ENCODE measurements at regions not wholly inside any gene's neighbourhood (a gene's known extent, or its start where the extent isn't known, plus 50 kb on each side); places are given as distances from the start of the nearest gene placed in this dataset.

DNA sequence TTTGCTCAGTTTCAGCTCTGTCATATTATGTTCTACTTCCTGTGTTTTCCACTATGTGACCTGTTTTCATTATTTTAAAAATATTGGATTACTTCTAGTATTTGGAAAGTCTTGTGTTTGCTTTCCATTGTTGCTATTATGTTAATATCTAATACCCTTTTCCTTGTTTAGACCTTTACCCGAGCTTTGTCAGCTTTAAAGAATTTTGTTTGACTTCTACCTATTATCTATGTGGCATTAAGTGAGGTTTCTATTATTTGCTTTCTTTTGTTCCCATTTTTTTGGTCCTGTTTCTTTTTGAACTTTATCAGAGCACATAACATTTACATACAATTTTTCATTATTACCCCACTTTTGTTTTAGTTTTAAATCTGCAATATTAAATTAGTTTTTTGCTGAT is 202.7 kb downstream of the MANEA start:
- DNase-seq: no peak
- no peak for ATAC-seq

DNA sequence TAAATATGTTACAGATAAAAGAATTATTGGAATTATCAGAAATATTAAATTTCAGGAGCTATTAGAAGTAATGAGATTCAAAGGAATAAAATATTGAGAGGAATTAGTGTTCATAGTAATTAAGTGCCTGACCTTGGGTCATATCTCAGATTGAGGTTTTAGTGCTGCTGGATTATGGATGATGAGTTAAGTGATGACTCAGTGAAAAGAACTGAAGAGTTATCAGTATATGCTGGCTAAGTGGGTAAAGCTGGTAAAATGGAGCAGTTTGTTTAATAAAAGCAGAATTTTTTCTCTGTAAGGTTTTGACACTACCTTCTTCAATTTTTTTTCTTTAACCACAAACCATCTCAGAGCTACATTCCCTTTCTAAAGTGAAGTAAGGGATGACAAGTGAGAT is 206.7 kb downstream of the MANEA start:
- no peak for DNase-seq
- no peak for ATAC-seq

DNA sequence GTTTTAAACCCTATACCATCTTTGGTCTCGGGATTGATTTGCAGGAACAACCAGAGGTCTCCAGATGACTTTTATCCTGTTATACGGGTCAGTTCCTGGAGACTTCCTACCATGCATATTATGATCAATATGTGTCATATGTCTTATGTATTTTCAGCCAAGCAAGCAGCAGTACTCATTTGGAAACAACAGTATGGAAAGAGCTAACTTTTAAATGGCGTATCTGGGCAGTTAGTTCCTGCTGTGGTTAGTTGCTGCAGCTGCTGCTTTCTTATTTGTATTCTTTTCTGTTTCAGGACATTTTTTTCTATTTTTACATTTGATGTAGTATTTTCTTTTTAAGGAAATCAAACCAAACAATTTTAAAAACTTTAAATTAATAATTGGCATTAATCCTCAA is 207.5 kb downstream of the MANEA start:
- ATAC-seq (no peak), DNase-seq (no peak)

- ATAC-seq: no peak
- DNase-seq: no peak
Measured at GRCh38 chr6:95785785-95786184, 208.4 kb downstream of the MANEA start.

- DNase-seq: no peak
- ATAC-seq: no peak
Measured at GRCh38 chr6:95786802-95787201, 209.5 kb downstream of the MANEA start.

DNA sequence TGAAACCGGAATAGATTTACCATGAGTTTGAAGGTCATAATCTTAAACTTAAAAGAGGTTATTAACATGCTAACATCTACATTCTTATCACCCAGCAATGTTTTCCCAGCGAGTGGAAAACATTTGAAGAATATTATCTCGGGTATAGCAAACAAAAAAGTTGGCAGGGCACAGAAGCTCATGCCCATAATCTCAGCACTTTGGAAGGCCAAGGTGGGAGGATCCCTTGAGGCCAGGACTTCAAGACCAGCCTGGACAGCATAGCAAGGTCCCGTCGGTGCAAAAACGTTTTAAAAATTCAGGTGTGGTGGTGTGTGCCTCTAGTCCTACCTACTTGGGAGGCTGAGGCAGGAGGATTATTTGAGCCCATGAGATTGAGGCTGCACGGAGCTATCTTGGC is 213.5 kb downstream of the MANEA start:
- ATAC-seq (no peak), DNase-seq (no peak)

DNA sequence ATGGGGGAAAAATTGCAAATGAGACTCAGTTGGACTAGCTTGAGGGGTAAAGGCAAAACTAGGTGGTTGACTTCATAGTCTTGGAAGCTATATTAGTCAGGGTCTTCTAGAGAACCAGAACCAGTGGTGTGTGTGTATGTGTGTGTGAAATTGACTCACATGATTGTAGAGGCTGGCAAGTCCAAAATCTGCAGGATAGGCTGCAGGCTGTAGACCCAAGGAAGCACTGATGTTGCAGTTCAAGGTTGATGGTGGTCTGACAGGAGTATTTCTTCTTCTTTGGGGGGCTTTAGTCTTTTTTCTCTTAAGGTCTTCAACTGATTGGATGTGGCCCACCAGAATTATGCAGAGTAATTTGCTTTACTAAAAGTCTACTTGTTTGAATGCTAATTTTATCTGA is 217.4 kb downstream of the MANEA start:
- ATAC-seq: no peak
- DNase-seq: no peak

GRCh38 chr6:95795927-95796326 is 218.6 kb downstream of the MANEA start:
- no peak for DNase-seq
- peak; percentile 6 for ATAC-seq

- DNase-seq: no peak
- no peak for ATAC-seq
Measured at GRCh38 chr6:95797054-95797453, 218.7 kb upstream of the FUT9 start.

- no peak for DNase-seq
- ATAC-seq: no peak
Measured at GRCh38 chr6:95802978-95803377, 212.8 kb upstream of the FUT9 start.

GRCh38 chr6:95803889-95804288 is 211.9 kb upstream of the FUT9 start:
- no peak for ATAC-seq

GRCh38 chr6:95804847-95805541 is 210.8 kb upstream of the FUT9 start:
- ATAC-seq: no peak
- no peak for DNase-seq

More at GRCh38 chr6:95803889-95804288, 211.9 kb upstream of the FUT9 start:
- no peak for DNase-seq

DNA sequence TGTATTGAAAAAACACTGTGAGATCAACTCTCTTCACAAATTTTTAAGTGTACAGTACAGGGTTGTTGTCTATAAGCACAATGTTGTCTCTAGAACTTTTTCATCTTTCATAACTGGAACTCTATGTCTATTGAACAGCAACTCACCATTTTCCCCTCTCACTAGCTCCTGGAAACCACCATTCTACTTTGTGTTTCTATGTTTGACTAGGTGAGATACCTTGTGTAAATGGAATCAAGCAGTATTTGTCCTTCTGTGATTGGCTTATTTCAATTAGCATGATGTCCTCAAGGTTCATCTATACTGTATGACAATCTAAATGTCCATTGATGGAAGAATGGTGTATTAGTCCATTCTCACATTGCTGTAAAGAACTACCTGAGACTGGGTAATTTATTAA is 210.1 kb upstream of the FUT9 start:
- ATAC-seq: no peak
- DNase-seq: no peak

GRCh38 chr6:95815389-95816056 is 200.3 kb upstream of the FUT9 start:
- DNase-seq (no peak), ATAC-seq (no peak)

- ATAC-seq (no peak), DNase-seq (no peak)
Measured at GRCh38 chr6:95819461-95819860, 196.3 kb upstream of the FUT9 start.

GRCh38 chr6:95819939-95820338 is 195.8 kb upstream of the FUT9 start:
- no peak for DNase-seq
- ATAC-seq: no peak

DNA sequence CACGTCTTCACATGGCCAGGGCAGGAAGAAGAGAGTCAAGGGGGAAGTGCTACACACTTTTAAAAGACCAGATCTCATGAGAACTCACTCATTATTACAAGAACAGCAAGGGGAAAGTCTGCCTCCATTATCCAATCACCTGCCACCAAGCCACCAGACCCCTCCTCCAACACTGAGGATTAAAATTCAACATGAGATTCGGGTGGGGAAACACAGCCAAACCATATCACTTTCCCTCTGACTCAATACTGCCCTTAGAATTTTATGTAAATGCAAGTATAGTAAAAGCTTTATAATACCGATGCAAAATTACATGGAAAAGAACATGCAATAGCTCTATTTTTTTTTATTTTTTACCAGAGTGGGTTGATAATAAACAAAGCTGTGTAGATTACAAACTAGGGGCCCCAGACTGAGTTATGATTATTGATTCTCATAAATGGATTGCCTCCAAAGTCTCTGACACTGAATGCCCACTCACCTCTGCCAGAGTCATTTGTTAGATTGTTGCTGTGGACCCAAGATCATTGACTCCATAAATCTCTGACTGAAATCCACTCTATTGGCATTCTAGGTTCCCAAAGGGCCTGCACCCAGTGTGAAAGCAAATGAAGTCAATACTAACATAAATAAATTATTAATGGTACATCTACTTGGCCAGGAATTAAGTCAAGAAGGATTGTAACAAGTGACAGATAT is 184.8 kb upstream of the FUT9 start:
- ATAC-seq (no peak), DNase-seq (no peak)

- DNase-seq (no peak), ATAC-seq (no peak)
Measured at GRCh38 chr6:95837890-95838289, 177.9 kb upstream of the FUT9 start.

- DNase-seq (no peak), ATAC-seq (no peak)
Measured at GRCh38 chr6:95841560-95841959, 174.2 kb upstream of the FUT9 start.

GRCh38 chr6:95846652-95847051 is 169.1 kb upstream of the FUT9 start:
- no peak for DNase-seq
- ATAC-seq: no peak

DNA sequence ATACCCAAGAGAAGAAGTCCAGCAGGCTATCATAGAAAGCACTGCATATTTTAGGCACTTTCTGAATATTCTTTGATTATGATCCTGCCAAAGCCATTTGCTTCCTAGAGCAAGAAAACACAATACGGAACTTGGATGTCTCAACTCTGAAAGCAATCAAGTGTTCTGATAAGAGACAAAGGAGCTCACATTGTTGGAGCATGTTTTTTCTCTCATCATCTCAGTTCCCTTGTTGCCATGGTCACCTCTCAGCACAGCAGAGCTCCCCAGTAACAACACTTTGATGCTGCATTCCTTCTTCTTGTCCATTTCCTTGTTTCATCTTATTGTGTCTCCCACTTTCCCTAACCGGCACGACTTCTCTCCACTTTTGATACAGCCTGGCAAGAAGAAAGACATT is 168.7 kb upstream of the FUT9 start:
- DNase-seq (no peak), ATAC-seq (no peak)

GRCh38 chr6:95848717-95849116 is 167.1 kb upstream of the FUT9 start:
- DNase-seq (no peak), ATAC-seq (no peak)

DNA sequence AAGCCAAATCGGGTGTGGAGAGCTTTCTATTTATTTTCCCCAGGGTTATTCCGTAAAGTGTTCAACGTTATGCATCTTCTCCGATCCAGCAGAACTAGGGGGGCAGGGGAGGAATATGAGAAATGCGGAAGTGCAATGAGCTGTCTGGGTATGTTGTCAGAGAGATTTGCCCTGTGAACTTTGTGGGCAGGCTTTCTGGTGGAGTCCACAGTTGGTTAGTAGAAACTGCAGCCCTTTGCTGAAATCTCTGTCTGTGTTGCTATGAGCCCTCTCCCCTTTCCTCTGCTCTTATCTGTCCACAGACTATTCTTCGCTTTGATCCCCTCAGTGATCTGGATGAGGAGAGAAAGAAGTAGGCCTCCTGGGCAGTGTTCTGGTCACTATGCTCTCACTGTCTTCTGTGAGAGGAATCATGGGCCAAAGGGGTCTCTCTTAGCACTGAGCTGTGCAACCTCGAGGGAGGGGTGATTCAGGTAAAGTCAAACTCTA is 158.9 kb upstream of the FUT9 start:
- no peak for ATAC-seq
- DNase-seq: no peak

Data from stimulated activated naive CD8-positive, alpha-beta T cell treated with anti-CD3 and anti-CD28 coated beads, Interleukin-15, Interleukin-2, amounts not matched to agents 100 U/mL and 50 U/mL, for 24 hours (primary cell).